Caco-2 (cell line): ENCODE measurements at regions not wholly inside any gene's neighbourhood (a gene's known extent, or its start where the extent isn't known, plus 50 kb on each side); places are given as distances from the start of the nearest gene placed in this dataset.

ENCODE experiments used
- BruUV-seq: library from RNA; stranded (reverse); fragments of 400-500 nt; replicated peaks from 2 replicates; lab custom pipeline; 2021; lab: Mats Ljungman, UMichigan
- CTCF ChIA-PET: fragments of 300-600 bp; sonication (Branson Sonifier 250); formaldehyde crosslinking; loops from one replicate; lab custom pipeline; 2022; ENCODE audit warnings: antibody characterized with exemption; lab: Charles Lee
- POLR2A ChIA-PET: fragments of 300-600 bp; sonication (Branson Sonifier 250); formaldehyde crosslinking; loops from one replicate; lab custom pipeline; 2022; ENCODE audit warnings: antibody characterized with exemption; lab: Charles Lee
- DNase-seq, 2 experiments: peaks; one replicate each; pipeline versions ENCODE4 v3.0.0 to v3.0.0-alpha.2; 2020 to 2022
- H3K27me3 ChIP-seq: replicated peaks from 2 replicates; pipeline ENCODE4 v1.6.0; 2011; ENCODE audit warnings: low read length; ENCODE audit not compliant: control insufficient read depth, insufficient read depth
- H3K36me3 ChIP-seq: 2 replicates; pipeline ENCODE4 v1.5.1; 2011; ENCODE audit warnings: low read length; ENCODE audit not compliant: control insufficient read depth, insufficient read depth
- H3K4me1 ChIP-seq: fragments of 250-450 bp; sonication (Bioruptor Pico); 2 replicates; pipeline ENCODE4 v1.5.1; 2020; ENCODE audit warnings: mild to moderate bottlenecking
- H3K4me3 ChIP-seq: 2 replicates; pipeline ENCODE4 v1.5.1; 2011; ENCODE audit warnings: low read depth, mild to moderate bottlenecking, control low read depth, low read length
- H3K9me3 ChIP-seq: fragments of 250-450 bp; sonication (Bioruptor Pico); 2 replicates; pipeline ENCODE4 v1.5.1; 2020; ENCODE audit warnings: mild to moderate bottlenecking, moderate library complexity
- H3K27ac Mint-ChIP-seq: one replicate; pipeline ENCODE4 v1.8.0; 2022; ENCODE audit warnings: mixed read lengths; ENCODE audit not compliant: unreplicated experiment
- H3K27me3 Mint-ChIP-seq: one replicate; pipeline ENCODE4 v1.8.0; 2022; ENCODE audit warnings: mixed read lengths; ENCODE audit not compliant: insufficient read depth, unreplicated experiment
- H3K36me3 Mint-ChIP-seq: one replicate; pipeline ENCODE4 v1.8.0; 2022; ENCODE audit warnings: mild to moderate bottlenecking, mixed read lengths; ENCODE audit not compliant: insufficient read depth, unreplicated experiment
- H3K4me1 Mint-ChIP-seq: one replicate; pipeline ENCODE4 v1.8.0; 2022; ENCODE audit warnings: low read depth, mixed read lengths; ENCODE audit not compliant: unreplicated experiment
- H3K4me3 Mint-ChIP-seq: one replicate; pipeline ENCODE4 v1.8.0; 2022; ENCODE audit warnings: mild to moderate bottlenecking, moderate library complexity, mixed read lengths; ENCODE audit not compliant: unreplicated experiment
- H3K9me3 Mint-ChIP-seq: one replicate; pipeline ENCODE4 v1.8.0; 2022; ENCODE audit warnings: mixed read lengths; ENCODE audit not compliant: unreplicated experiment
- intact Hi-C: fragments of 100-400 bp; cut with micrococcal nuclease; formaldehyde crosslinking; loops from one replicate; pipeline ENCODE4 v1.10.0; 2022; ENCODE audit not compliant: unreplicated experiment
- TF ChIP-seq, protein P1 (sequence below), 2 experiments: fragments of 200-600 bp in 1 of 2; IDR thresholded peaks; 1 replicate in 1 of 2; 2 replicates in 1 of 2; pipeline versions ENCODE4 v1.5.1 to v1.8.0; 2011 to 2022; ENCODE audit warnings: antibody characterized with exemption in 1 of 2, control low read depth in 1 of 2, inconsistent platforms in 1 of 2, low read depth in 1 of 2, low read length in 1 of 2, mild to moderate bottlenecking in 1 of 2, moderate library complexity in 1 of 2; ENCODE audit not compliant: insufficient read depth in 1 of 2, severe bottlenecking in 1 of 2, unreplicated experiment in 1 of 2

DNA sequence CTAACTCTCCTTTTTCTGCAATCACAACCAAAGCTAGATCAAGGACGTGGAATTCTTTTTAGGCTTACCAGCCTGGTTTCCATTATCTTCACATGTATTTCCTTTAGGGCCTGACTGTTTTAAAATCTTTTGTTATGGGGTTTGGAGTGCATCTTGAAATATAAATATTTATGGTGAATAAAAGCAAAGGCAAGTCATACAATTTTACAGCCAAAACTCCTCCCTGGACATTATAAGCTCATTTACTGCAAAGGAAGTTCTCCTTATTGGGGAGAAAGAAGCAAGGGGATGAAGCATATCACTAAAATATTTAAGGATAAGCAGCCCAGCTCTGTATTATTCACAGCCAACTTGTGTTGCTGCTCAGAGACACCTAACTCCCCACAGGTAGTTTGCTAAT, 132.2 kb upstream of the TARS1 start:
- H3K36me3 Mint-ChIP-seq = no peaks in the 10 kb centered on the region

DNA sequence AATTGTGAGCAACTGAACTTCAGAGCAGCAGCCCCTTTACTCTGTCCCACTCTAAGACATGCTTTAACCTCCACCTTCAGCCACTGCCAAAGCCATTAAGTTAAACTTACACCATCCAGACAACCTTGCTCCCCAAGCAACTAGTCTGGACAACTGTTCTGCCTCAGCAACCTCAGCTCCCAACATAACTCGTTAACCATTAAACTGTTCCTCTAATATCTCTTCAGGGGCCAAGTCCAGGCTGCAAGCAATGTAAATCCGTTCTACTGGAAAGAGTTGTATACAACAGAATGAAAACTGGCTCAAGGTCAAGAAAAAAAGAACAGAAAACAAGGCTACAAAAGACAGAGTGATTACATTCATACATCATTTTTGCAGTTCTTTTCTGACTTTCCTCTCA, 131.7 kb upstream of the TARS1 start:
- Mint-ChIP-seq H3K27ac (no peak overlapping the region), H3K27me3 (peaks cover 5% of the 10 kb centered on the region), H3K4me3 (no peak overlapping the region), H3K4me1 (peaks cover 6% of the 10 kb centered on the region), H3K36me3 (no peaks in the 10 kb centered on the region), H3K9me3 (peaks cover 11% of the 10 kb centered on the region)
- no peak for DNase-seq
- Histone ChIP-seq H3K36me3 (no peaks in the 10 kb centered on the region), H3K4me3 (no peak overlapping the region), H3K27me3 (no peaks in the 10 kb centered on the region), H3K4me1 (peaks cover 16% of the 10 kb centered on the region), H3K9me3 (no peaks in the 10 kb centered on the region)
- ChIA-PET POLR2A (no interaction called here), CTCF (no interaction called here)
- no TSS peak for BruUV-seq
- TF ChIP-seq, protein P1, sequence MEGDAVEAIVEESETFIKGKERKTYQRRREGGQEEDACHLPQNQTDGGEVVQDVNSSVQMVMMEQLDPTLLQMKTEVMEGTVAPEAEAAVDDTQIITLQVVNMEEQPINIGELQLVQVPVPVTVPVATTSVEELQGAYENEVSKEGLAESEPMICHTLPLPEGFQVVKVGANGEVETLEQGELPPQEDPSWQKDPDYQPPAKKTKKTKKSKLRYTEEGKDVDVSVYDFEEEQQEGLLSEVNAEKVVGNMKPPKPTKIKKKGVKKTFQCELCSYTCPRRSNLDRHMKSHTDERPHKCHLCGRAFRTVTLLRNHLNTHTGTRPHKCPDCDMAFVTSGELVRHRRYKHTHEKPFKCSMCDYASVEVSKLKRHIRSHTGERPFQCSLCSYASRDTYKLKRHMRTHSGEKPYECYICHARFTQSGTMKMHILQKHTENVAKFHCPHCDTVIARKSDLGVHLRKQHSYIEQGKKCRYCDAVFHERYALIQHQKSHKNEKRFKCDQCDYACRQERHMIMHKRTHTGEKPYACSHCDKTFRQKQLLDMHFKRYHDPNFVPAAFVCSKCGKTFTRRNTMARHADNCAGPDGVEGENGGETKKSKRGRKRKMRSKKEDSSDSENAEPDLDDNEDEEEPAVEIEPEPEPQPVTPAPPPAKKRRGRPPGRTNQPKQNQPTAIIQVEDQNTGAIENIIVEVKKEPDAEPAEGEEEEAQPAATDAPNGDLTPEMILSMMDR (IDR thresholded peaks at IDR 0.05; ENCODE audit: insufficient read depth in 1 of 2, low read depth in 1 of 2, low read length in 1 of 2, severe bottlenecking in 1 of 2, unreplicated experiment in 1 of 2) = no peak
- intact Hi-C loops = no loop called here

More for the DNA sequence above, 132.2 kb upstream of the TARS1 start:
- H3K4me3 ChIP-seq = no peak overlapping the region
- H3K9me3 ChIP-seq = no peaks in the 10 kb centered on the region
- intact Hi-C loops = no loop called here
- Mint-ChIP-seq H3K4me1 (peaks cover 6% of the 10 kb centered on the region), H3K27ac (no peak overlapping the region), H3K9me3 (peaks cover 11% of the 10 kb centered on the region), H3K27me3 (peaks cover 5% of the 10 kb centered on the region), H3K4me3 (no peak overlapping the region)
- DNase-seq = no peak
- H3K4me1 ChIP-seq = peaks cover 20% of the 10 kb centered on the region
- TF ChIP-seq, protein P1 (IDR thresholded peaks at IDR 0.05; ENCODE audit: insufficient read depth in 1 of 2, low read depth in 1 of 2, low read length in 1 of 2, severe bottlenecking in 1 of 2, unreplicated experiment in 1 of 2) = no peak
- CTCF ChIA-PET = no interaction called here
- BruUV-seq = no TSS peak
- H3K36me3 ChIP-seq = no peaks in the 10 kb centered on the region
- no peaks in the 10 kb centered on the region for H3K27me3 ChIP-seq
- POLR2A ChIA-PET = no interaction called here

DNA sequence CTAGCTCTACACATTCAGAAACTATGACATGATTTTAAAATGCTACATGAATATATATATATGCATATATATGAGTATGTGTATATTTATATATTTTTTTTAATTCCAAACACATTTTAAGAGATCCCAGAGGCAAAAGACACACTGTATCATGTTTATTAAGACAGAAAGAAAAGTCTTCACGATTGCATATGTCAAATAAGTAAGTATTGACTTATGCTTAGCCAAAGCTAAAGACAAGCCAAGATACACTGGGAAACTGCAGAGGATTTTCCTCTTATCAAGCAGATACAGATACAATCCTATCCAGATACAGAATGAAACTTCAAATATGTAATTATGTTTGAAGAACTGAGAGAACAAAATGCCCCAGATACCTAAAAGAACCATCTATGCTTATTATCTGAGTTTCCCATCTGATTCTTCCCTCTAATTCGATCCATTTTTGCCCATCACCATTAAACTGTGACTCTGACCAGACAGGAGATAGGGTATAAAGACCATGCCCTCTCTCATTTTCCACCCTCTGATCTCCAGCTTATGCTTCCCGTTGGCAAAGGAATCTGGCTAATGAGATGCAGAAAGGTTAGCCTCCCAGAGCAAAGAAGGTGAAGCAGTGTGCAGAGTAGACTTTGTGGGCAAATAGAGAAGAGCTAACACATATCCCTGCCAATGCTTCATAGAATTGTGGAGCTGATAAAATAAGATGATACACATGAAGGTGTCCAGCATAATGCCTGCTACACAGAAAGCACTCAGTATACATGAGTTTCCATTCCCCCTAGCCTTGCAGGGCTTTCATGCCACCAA, 131.0 kb upstream of the TARS1 start:
- no peak overlapping the region for H3K4me3 ChIP-seq
- DNase-seq = no peak
- H3K27ac Mint-ChIP-seq = no peak overlapping the region
- peaks cover 5% of the 10 kb centered on the region for H3K27me3 Mint-ChIP-seq
- no peaks in the 10 kb centered on the region for H3K36me3 Mint-ChIP-seq
- intact Hi-C loops = no loop called here
- ChIA-PET POLR2A (no interaction called here), CTCF (no interaction called here)
- H3K36me3 ChIP-seq = no peaks in the 10 kb centered on the region
- H3K9me3 ChIP-seq = no peaks in the 10 kb centered on the region
- H3K9me3 Mint-ChIP-seq = peaks cover 11% of the 10 kb centered on the region
- H3K27me3 ChIP-seq = no peaks in the 10 kb centered on the region
- no peak overlapping the region for H3K4me3 Mint-ChIP-seq
- no TSS peak for BruUV-seq
- TF ChIP-seq, protein P1 (IDR thresholded peaks at IDR 0.05; ENCODE audit: insufficient read depth in 1 of 2, low read depth in 1 of 2, low read length in 1 of 2, severe bottlenecking in 1 of 2, unreplicated experiment in 1 of 2) = no peak
- H3K4me1 Mint-ChIP-seq = peaks cover 6% of the 10 kb centered on the region
- peaks cover 9% of the 10 kb centered on the region for H3K4me1 ChIP-seq
